Peyer's patch (tissue), 4 donors: ENCODE measurements at regions not wholly inside any gene's neighbourhood (a gene's known extent, or its start where the extent isn't known, plus 50 kb on each side); places are given as distances from the start of the nearest gene placed in this dataset.

Source experiments
- CTCF ChIP-seq, 6 experiments: fragments of 450-650 bp in 4 of 6; fragments of 200-600 bp in 2 of 6; sonication (generic) in 1 of 6; IDR thresholded peaks; one replicate each; pipeline ENCODE4 v1.5.1; 2017 to 2019; ENCODE audit warnings: antibody characterized with exemption in 6 of 6, mild to moderate bottlenecking in 3 of 6, moderate library complexity in 1 of 6
- POLR2A ChIP-seq, 2 donors: fragments of 450-650 bp; IDR thresholded peaks; one replicate each; pipeline ENCODE4 v1.5.1; 2017; ENCODE audit warnings: antibody characterized with exemption in 2 of 2, mild to moderate bottlenecking in 2 of 2, moderate library complexity in 2 of 2

GRCh38 chr4:19786616-19787015 is 465.1 kb upstream of the SLIT2 start:
- no peak for TF ChIP-seq CTCF (IDR thresholded peaks at IDR 0.05)
- TF ChIP-seq POLR2A (IDR thresholded peaks at IDR 0.05): no peak
